Heart left ventricle (tissue), 13 donors: ENCODE measurements at regions not wholly inside any gene's neighbourhood (a gene's known extent, or its start where the extent isn't known, plus 50 kb on each side); places are given as distances from the start of the nearest gene placed in this dataset.

Experiments
- CTCF ChIP-seq, 12 donors: fragments of 200-600 bp; sonication (generic) in 4 of 12; IDR thresholded peaks; one replicate each; pipeline versions ENCODE4 v1.5.0 to v1.8.0; 2018 to 2022; ENCODE audit warnings: antibody characterized with exemption in 12 of 12, mild to moderate bottlenecking in 5 of 12
- POLR2A ChIP-seq, 2 donors: fragments of 450-650 bp; IDR thresholded peaks; one replicate each; pipeline ENCODE4 v1.6.1; 2017; ENCODE audit warnings: antibody characterized with exemption in 2 of 2, mild to moderate bottlenecking in 2 of 2, moderate library complexity in 2 of 2
- donor health status: ischemic (EF 13 %, LVEDD 7.1; RV severe dilation, severe dysfunction).
- donor health status: DM: no; HTN: yes; CAD: no.
- donor health status: DM: no; HTN: no; CAD: no.
- donor health status: ischemic (EF 25% LVEDD 6.9; RV normal size, moderate dysfunction).
- donor health status: ischemic (EF 25% LVEDD 5.7; RV mildly dilated, moderate dysfunction).
- donor health status: ischemic (EF 35%, LVEDD 5.7; RV mildly dilated, moderate dysfunction).
- donor health status: nonischemic (EF 11% LVEDD 7.7; RV severe dilation, severe dysfunction).
- donor health status: DM: yes; HTN: yes; CAD: no.
- donor health status: PGD.
- donor health status: ischemic (EF 29% LVEDD 5.4; RV normal size, mild dysfunction).
- donor health status: nonischemic (EF 23%, LVEDD 6.1; RV moderate dilation, normal function).

GRCh38 chr14:58755031-58755925 is 117.5 kb downstream of the DACT1 start:
- TF ChIP-seq CTCF (IDR thresholded peaks at IDR 0.05) (no peak), POLR2A (IDR thresholded peaks at IDR 0.05) (no peak)
